DND-41 (cell line): ENCODE measurements at regions not wholly inside any gene's neighbourhood (a gene's known extent, or its start where the extent isn't known, plus 50 kb on each side); places are given as distances from the start of the nearest gene placed in this dataset.

Experiments used
- ATAC-seq: fragments of 200-7000 bp; cut with Tn5 transposase; 3 replicates; pipeline ENCODE4 v1.9.1; 2021; ENCODE audit warnings: low read depth; ENCODE audit not compliant: insufficient read depth
- DNase-seq: peaks from one replicate; pipeline ENCODE4 v3.0.0-alpha.2; 2020
- H2AFZ ChIP-seq: 2 replicates; pipeline ENCODE4 v1.6.0; 2012; ENCODE audit warnings: low read depth, low read length
- H3K27ac ChIP-seq: 2 replicates; pipeline ENCODE4 v1.5.1; 2012; ENCODE audit warnings: low read length, inconsistent platforms
- H3K27me3 ChIP-seq: fragments of 200-600 bp; sonication (generic); 2 replicates; pipeline ENCODE4 v1.6.0; 2012; ENCODE audit warnings: low read length, mild to moderate bottlenecking, inconsistent platforms; ENCODE audit not compliant: insufficient read depth, poor library complexity
- H3K36me3 ChIP-seq: 2 replicates; pipeline ENCODE4 v1.5.1; 2012; ENCODE audit warnings: low read length, inconsistent platforms; ENCODE audit not compliant: insufficient read depth
- H3K4me1 ChIP-seq: 2 replicates; pipeline ENCODE4 v1.5.1; 2012; ENCODE audit warnings: mild to moderate bottlenecking, low read length; ENCODE audit not compliant: insufficient read depth
- H3K4me2 ChIP-seq: 2 replicates; pipeline ENCODE4 v1.6.0; 2012; ENCODE audit warnings: mild to moderate bottlenecking, moderate library complexity, low read length, inconsistent platforms; ENCODE audit not compliant: insufficient read depth
- H3K4me3 ChIP-seq, 2 experiments: fragments of 200-600 bp in 1 of 2; shearing (Covaris generic) in 1 of 2; 2 replicates each; pipeline ENCODE4 v1.5.1; 2012 to 2016; ENCODE audit warnings: inconsistent platforms in 2 of 2, low read length in 2 of 2, mild to moderate bottlenecking in 2 of 2, low read depth in 1 of 2, moderate library complexity in 1 of 2
- H3K79me2 ChIP-seq: 2 replicates; pipeline ENCODE4 v1.6.0; 2012; ENCODE audit warnings: low read length, inconsistent platforms; ENCODE audit not compliant: insufficient read depth
- H3K9ac ChIP-seq: 2 replicates; pipeline ENCODE4 v1.6.0; 2012; ENCODE audit warnings: low read depth, mild to moderate bottlenecking, inconsistent platforms, low read length, moderate library complexity
- H3K9me3 ChIP-seq: 2 replicates; pipeline ENCODE4 v1.5.1; 2012; ENCODE audit warnings: low read length, moderate library complexity, mild to moderate bottlenecking, inconsistent platforms; ENCODE audit not compliant: insufficient read depth, severe bottlenecking
- H4K20me1 ChIP-seq: 2 replicates; pipeline ENCODE4 v1.6.0; 2012; ENCODE audit warnings: low read length; ENCODE audit not compliant: insufficient read depth
- EZH2 ChIP-seq: IDR thresholded peaks from 3 replicates; pipeline ENCODE4 v1.6.1; 2012; ENCODE audit warnings: borderline replicate concordance, low read depth, mild to moderate bottlenecking, moderate library complexity, low read length, inconsistent platforms; ENCODE audit not compliant: severe bottlenecking
- TF ChIP-seq, protein P1 (sequence below): IDR thresholded peaks from 2 replicates; pipeline ENCODE4 v1.5.1; 2012; ENCODE audit warnings: borderline replicate concordance, low read length, moderate library complexity, mild to moderate bottlenecking; ENCODE audit not compliant: poor library complexity, severe bottlenecking; ENCODE audit errors: extremely low read depth

GRCh38 chr3:180175572-180175971, 138.8 kb upstream of the PEX5L start:
- no peak overlapping the region for H3K9ac ChIP-seq
- no peaks in the 10 kb centered on the region for H3K27me3 ChIP-seq
- TF ChIP-seq, protein P1, sequence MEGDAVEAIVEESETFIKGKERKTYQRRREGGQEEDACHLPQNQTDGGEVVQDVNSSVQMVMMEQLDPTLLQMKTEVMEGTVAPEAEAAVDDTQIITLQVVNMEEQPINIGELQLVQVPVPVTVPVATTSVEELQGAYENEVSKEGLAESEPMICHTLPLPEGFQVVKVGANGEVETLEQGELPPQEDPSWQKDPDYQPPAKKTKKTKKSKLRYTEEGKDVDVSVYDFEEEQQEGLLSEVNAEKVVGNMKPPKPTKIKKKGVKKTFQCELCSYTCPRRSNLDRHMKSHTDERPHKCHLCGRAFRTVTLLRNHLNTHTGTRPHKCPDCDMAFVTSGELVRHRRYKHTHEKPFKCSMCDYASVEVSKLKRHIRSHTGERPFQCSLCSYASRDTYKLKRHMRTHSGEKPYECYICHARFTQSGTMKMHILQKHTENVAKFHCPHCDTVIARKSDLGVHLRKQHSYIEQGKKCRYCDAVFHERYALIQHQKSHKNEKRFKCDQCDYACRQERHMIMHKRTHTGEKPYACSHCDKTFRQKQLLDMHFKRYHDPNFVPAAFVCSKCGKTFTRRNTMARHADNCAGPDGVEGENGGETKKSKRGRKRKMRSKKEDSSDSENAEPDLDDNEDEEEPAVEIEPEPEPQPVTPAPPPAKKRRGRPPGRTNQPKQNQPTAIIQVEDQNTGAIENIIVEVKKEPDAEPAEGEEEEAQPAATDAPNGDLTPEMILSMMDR, result no peak
- H3K79me2 ChIP-seq, result no peaks in the 10 kb centered on the region
- no peak overlapping the region for H3K4me2 ChIP-seq
- H3K27ac ChIP-seq, result no peak overlapping the region
- DNase-seq (no peak), ATAC-seq (no peak)
- no peaks in the 10 kb centered on the region for H4K20me1 ChIP-seq
- H3K4me3 ChIP-seq, result no peak overlapping the region
- no peaks in the 10 kb centered on the region for H3K36me3 ChIP-seq
- no peak overlapping the region for H2AFZ ChIP-seq
- H3K4me1 ChIP-seq, result no peaks in the 10 kb centered on the region
- no peaks in the 10 kb centered on the region for H3K9me3 ChIP-seq

GRCh38 chr3:180176059-180176458, 139.3 kb upstream of the PEX5L start:
- Histone ChIP-seq H3K79me2 (no peaks in the 10 kb centered on the region), H4K20me1 (no peaks in the 10 kb centered on the region), H3K9me3 (no peaks in the 10 kb centered on the region), H3K4me1 (no peaks in the 10 kb centered on the region), H2AFZ (no peak overlapping the region), H3K27me3 (no peaks in the 10 kb centered on the region), H3K36me3 (no peaks in the 10 kb centered on the region), H3K27ac (no peak overlapping the region), H3K4me3 (no peak overlapping the region), H3K9ac (no peak overlapping the region), H3K4me2 (no peak overlapping the region)
- no peak for ATAC-seq
- TF ChIP-seq, protein P1, result no peak
- TF ChIP-seq EZH2, result no peak
- no peak for DNase-seq

GRCh38 chr3:180177255-180177654, 140.5 kb upstream of the PEX5L start:
- Histone ChIP-seq H2AFZ (no peak overlapping the region), H3K79me2 (no peaks in the 10 kb centered on the region), H3K27me3 (no peaks in the 10 kb centered on the region), H3K36me3 (no peaks in the 10 kb centered on the region), H3K4me2 (no peak overlapping the region), H4K20me1 (no peaks in the 10 kb centered on the region), H3K4me3 (no peak overlapping the region), H3K4me1 (no peaks in the 10 kb centered on the region), H3K9ac (no peak overlapping the region), H3K27ac (no peak overlapping the region), H3K9me3 (no peaks in the 10 kb centered on the region)
- no peak for TF ChIP-seq EZH2
- TF ChIP-seq, protein P1, result no peak
- ATAC-seq (no peak), DNase-seq (no peak)

DNA sequence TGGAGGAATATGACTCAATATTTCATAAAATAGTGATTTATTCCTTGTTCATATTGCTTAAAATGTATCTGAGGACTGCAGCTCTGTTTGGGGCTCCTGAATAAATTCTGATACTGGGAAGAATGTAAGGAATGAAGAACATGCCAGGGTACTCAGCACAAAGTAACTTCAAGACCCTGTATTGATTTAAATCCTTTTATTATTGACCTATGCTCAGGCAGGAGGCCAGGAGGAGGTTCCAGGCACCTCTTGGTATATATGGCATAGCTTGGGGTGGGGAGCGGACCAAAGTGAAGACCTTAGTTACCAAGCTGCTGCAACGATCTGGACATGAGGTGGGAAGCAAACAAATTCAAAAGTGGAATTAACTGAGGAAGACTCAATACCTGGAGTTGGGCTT, 142.8 kb upstream of the PEX5L start:
- Histone ChIP-seq H3K27me3 (no peaks in the 10 kb centered on the region), H4K20me1 (no peaks in the 10 kb centered on the region), H2AFZ (no peak overlapping the region), H3K9ac (no peak overlapping the region), H3K4me2 (no peak overlapping the region), H3K4me3 (no peak overlapping the region), H3K9me3 (no peaks in the 10 kb centered on the region), H3K4me1 (no peaks in the 10 kb centered on the region), H3K79me2 (no peaks in the 10 kb centered on the region), H3K27ac (no peak overlapping the region), H3K36me3 (no peaks in the 10 kb centered on the region)
- no peak for TF ChIP-seq EZH2
- TF ChIP-seq, protein P1, result no peak
- DNase-seq (no peak), ATAC-seq (no peak)
